ENCODE measurements at regions not wholly inside any gene's neighbourhood (a gene's known extent, or its start where the extent isn't known, plus 50 kb on each side); places are given as distances from the start of the nearest gene placed in this dataset.

GRCh38 chr12:126493366-126494108 is 1428.3 kb downstream of the AACS start:
- in situ Hi-C loops (cut with MboI): no loop called here
- ChIA-PET POLR2A (no interaction called here), CTCF (no interaction called here), SMC1A (ENCODE audit: uncharacterized antibody, unreplicated experiment) (no interaction called here), RAD21 (ENCODE audit: unreplicated experiment) (no interaction called here)
- H4K20me1 ChIP-seq (ENCODE audit: control insufficient read depth, insufficient read depth): no peaks in the 10 kb centered on the region
- FAIRE-seq: no peak
- no peaks in the 10 kb centered on the region for H3K27me3 ChIP-seq (replicated peaks in 1 of 2; ENCODE audit: control insufficient read depth in 2 of 2, insufficient read depth in 2 of 2, low read length in 1 of 2)
- H3K4me2 ChIP-seq (ENCODE audit: control insufficient read depth, insufficient read depth): no peak overlapping the region
- BruUV-seq (replicated peaks): no TSS peak
- H3K9me3 ChIP-seq (replicated peaks; ENCODE audit: control insufficient read depth, insufficient read depth, low read length): no peaks in the 10 kb centered on the region
- no peaks in the 10 kb centered on the region for H3K36me3 ChIP-seq (ENCODE audit: control insufficient read depth in 2 of 2, insufficient read depth in 2 of 2, low read length in 1 of 2)
- H2AFZ ChIP-seq (ENCODE audit: control insufficient read depth, low read depth, low read length): no peak overlapping the region
- H3K27ac ChIP-seq (ENCODE audit: control insufficient read depth, insufficient read depth): no peak overlapping the region
- no peaks in the 10 kb centered on the region for H3K4me1 ChIP-seq (ENCODE audit: control insufficient read depth, insufficient read depth, low read length)
- H3K79me2 ChIP-seq (ENCODE audit: control insufficient read depth, insufficient read depth, low read length): no peaks in the 10 kb centered on the region
- no peak overlapping the region for H3K4me3 ChIP-seq
- 21% methylated on average over 6 of the region's 6 CpGs for WGBS (ENCODE audit: insufficient coverage, insufficient replicate concordance, low lambda C conversion rate, missing lambda C conversion rate)
- intact Hi-C loops (cut with micrococcal nuclease; ENCODE audit: unreplicated experiment): no loop called here
- no peak overlapping the region for H3K9ac ChIP-seq (ENCODE audit: control insufficient read depth, insufficient read depth, low read length)
- TF ChIP-seq IRF4 (IDR thresholded peaks at IDR 0.05; ENCODE audit: low read depth, low read length) (no peak), NRF1 (conservative IDR thresholded peaks at IDR 0.05; ENCODE audit: low read depth, low read length) (no peak), POLR2AphosphoS2 (IDR thresholded peaks at IDR 0.05; ENCODE audit: low read depth, low read length) (no peak), LARP7 (IDR thresholded peaks at IDR 0.05) (no peak), KDM1A (IDR thresholded peaks at IDR 0.05; ENCODE audit: borderline replicate concordance) (no peak)
- no peak for ATAC-seq
- no peak for DNase-seq (ENCODE audit: low read depth, low spot score)

DNA sequence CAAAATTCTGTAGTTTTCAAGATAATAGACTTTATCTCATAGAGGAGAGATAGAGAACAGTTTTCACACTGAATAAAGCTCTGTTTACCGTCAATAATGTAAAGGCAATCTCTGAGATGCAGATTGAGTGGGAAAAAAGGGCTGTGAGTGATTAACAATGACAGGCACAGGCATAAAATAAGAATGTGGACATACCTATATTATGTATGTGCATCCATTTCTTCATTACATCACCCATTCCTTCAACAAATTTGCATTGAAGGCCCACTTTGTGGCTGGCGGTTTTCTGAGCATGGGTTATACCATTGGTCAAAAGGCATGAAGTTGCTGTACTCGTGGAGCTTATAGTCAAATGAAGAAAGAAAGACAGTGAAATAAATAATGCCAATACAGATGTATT is 1431.0 kb downstream of the AACS start:
- Histone ChIP-seq H3K27me3 (replicated peaks in 1 of 2; ENCODE audit: control insufficient read depth in 2 of 2, insufficient read depth in 2 of 2, low read length in 1 of 2) (no peaks in the 10 kb centered on the region), H3K79me2 (ENCODE audit: control insufficient read depth, insufficient read depth, low read length) (no peaks in the 10 kb centered on the region), H3K9ac (ENCODE audit: control insufficient read depth, insufficient read depth, low read length) (no peak overlapping the region), H3K9me3 (replicated peaks; ENCODE audit: control insufficient read depth, insufficient read depth, low read length) (no peaks in the 10 kb centered on the region), H3K36me3 (ENCODE audit: control insufficient read depth in 2 of 2, insufficient read depth in 2 of 2, low read length in 1 of 2) (no peaks in the 10 kb centered on the region), H4K20me1 (ENCODE audit: control insufficient read depth, insufficient read depth) (no peaks in the 10 kb centered on the region), H3K4me3 (no peak overlapping the region), H2AFZ (ENCODE audit: control insufficient read depth, low read depth, low read length) (no peak overlapping the region), H3K4me2 (ENCODE audit: control insufficient read depth, insufficient read depth) (no peak overlapping the region), H3K4me1 (ENCODE audit: control insufficient read depth, insufficient read depth, low read length) (no peaks in the 10 kb centered on the region), H3K27ac (ENCODE audit: control insufficient read depth, insufficient read depth) (no peak overlapping the region)
- RAD21 ChIA-PET (ENCODE audit: unreplicated experiment): no interaction called here
- DNase-seq (ENCODE audit: low read depth, low spot score): no peak
- ATAC-seq: no peak
- WGBS (ENCODE audit: insufficient coverage, insufficient replicate concordance, low lambda C conversion rate, missing lambda C conversion rate): 5% methylated on average over 3 of the region's 3 CpGs
- intact Hi-C loops (cut with micrococcal nuclease; ENCODE audit: unreplicated experiment) (no loop called here), in situ Hi-C loops (cut with MboI) (no loop called here)
- BruUV-seq (replicated peaks): no TSS peak
- CTCF ChIA-PET: interaction anchor here (0.6 kb wide), 1 partner anchor 1435 kb away, joined by 3 read pairs; no protein-coding TSS in a partner anchor
- no peak for FAIRE-seq
- POLR2A ChIA-PET: no interaction called here
- SMC1A ChIA-PET (ENCODE audit: uncharacterized antibody, unreplicated experiment): no interaction called here
- TF ChIP-seq SRF (IDR thresholded peaks at IDR 0.05; ENCODE audit: low read depth in 2 of 2, low read length in 2 of 2): no peak
- no peak for TF ChIP-seq ZNF384 (IDR thresholded peaks at IDR 0.05; ENCODE audit: borderline replicate concordance, low read depth, low read length)
- TF ChIP-seq NR2C1 (IDR thresholded peaks at IDR 0.05): no peak
- TF ChIP-seq, protein P1, sequence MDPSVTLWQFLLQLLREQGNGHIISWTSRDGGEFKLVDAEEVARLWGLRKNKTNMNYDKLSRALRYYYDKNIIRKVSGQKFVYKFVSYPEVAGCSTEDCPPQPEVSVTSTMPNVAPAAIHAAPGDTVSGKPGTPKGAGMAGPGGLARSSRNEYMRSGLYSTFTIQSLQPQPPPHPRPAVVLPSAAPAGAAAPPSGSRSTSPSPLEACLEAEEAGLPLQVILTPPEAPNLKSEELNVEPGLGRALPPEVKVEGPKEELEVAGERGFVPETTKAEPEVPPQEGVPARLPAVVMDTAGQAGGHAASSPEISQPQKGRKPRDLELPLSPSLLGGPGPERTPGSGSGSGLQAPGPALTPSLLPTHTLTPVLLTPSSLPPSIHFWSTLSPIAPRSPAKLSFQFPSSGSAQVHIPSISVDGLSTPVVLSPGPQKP (IDR thresholded peaks at IDR 0.05; ENCODE audit: low read depth, low read length): no peak
- no peak for TF ChIP-seq PML (IDR thresholded peaks at IDR 0.05; ENCODE audit: low read length)
- TF ChIP-seq CEBPB (IDR thresholded peaks at IDR 0.05; ENCODE audit: borderline replicate concordance in 1 of 2, low read depth in 2 of 2, low read length in 2 of 2): no peak
- no peak for TF ChIP-seq FOS (IDR thresholded peaks at IDR 0.05; ENCODE audit: borderline replicate concordance, extremely low read depth, insufficient read length)
- TF ChIP-seq IRF4 (IDR thresholded peaks at IDR 0.05; ENCODE audit: low read depth, low read length): no peak
- TF ChIP-seq PBX3 (IDR thresholded peaks at IDR 0.05; ENCODE audit: insufficient replicate concordance, low read depth, low read length): no peak
